SK-N-SH (cell line): ENCODE measurements at regions not wholly inside any gene's neighbourhood (a gene's known extent, or its start where the extent isn't known, plus 50 kb on each side); places are given as distances from the start of the nearest gene placed in this dataset.

Source experiments
- GATA2 ChIP-seq: sonication (generic); formaldehyde crosslinking; IDR thresholded peaks from 2 replicates; pipeline ENCODE4 v1.5.0; 2020; ENCODE audit warnings: mild to moderate bottlenecking, missing genetic modification reagents
- SMC3 ChIP-seq: IDR thresholded peaks from 2 replicates; pipeline ENCODE4 v1.6.1; 2012; ENCODE audit warnings: low read depth, low read length, improper control_type of control experiment
- TAF1 ChIP-seq: IDR thresholded peaks from 2 replicates; pipeline ENCODE4 v1.6.1; 2012; ENCODE audit warnings: low read depth, mild to moderate bottlenecking, low read length, moderate library complexity, borderline replicate concordance
- TF ChIP-seq, protein P1 (sequence below): IDR thresholded peaks from 2 replicates; pipeline ENCODE4 v1.4.0; 2012; ENCODE audit warnings: low read depth, borderline replicate concordance
- TF ChIP-seq, protein P2 (sequence below): fragments of 200-600 bp; sonication (generic); IDR thresholded peaks from 2 replicates; pipeline ENCODE4 v1.6.1; 2017; ENCODE audit warnings: antibody characterized with exemption, mild to moderate bottlenecking, moderate library complexity
- TF ChIP-seq, protein P3 (sequence below): IDR thresholded peaks from 2 replicates; pipeline ENCODE4; 2012

DNA sequence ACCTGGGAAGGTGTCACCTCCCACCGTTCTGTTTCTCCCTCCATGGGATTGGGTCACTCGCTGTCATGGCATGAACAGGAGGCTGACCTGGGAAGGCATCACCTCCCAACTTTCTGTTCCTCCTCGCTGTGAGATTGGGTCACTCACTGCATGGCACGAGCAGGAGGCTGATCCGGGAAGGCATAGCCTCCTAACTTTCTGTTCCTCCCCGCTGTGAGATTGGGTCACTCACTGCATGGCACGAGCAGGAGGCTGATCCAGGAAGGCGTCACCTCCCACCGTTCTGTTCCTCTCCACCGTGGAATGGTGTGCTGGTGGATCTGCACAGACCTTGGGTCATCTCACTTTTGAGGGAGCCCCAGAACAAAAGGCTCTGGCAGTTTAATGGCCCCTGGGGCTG is 239.2 kb upstream of the PRKCQ start:
- TF ChIP-seq TAF1 (no peak), SMC3 (no peak), GATA2 (no peak)
- TF ChIP-seq, protein P1, sequence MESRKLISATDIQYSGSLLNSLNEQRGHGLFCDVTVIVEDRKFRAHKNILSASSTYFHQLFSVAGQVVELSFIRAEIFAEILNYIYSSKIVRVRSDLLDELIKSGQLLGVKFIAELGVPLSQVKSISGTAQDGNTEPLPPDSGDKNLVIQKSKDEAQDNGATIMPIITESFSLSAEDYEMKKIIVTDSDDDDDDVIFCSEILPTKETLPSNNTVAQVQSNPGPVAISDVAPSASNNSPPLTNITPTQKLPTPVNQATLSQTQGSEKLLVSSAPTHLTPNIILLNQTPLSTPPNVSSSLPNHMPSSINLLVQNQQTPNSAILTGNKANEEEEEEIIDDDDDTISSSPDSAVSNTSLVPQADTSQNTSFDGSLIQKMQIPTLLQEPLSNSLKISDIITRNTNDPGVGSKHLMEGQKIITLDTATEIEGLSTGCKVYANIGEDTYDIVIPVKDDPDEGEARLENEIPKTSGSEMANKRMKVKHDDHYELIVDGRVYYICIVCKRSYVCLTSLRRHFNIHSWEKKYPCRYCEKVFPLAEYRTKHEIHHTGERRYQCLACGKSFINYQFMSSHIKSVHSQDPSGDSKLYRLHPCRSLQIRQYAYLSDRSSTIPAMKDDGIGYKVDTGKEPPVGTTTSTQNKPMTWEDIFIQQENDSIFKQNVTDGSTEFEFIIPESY, result no peak
- TF ChIP-seq, protein P2, sequence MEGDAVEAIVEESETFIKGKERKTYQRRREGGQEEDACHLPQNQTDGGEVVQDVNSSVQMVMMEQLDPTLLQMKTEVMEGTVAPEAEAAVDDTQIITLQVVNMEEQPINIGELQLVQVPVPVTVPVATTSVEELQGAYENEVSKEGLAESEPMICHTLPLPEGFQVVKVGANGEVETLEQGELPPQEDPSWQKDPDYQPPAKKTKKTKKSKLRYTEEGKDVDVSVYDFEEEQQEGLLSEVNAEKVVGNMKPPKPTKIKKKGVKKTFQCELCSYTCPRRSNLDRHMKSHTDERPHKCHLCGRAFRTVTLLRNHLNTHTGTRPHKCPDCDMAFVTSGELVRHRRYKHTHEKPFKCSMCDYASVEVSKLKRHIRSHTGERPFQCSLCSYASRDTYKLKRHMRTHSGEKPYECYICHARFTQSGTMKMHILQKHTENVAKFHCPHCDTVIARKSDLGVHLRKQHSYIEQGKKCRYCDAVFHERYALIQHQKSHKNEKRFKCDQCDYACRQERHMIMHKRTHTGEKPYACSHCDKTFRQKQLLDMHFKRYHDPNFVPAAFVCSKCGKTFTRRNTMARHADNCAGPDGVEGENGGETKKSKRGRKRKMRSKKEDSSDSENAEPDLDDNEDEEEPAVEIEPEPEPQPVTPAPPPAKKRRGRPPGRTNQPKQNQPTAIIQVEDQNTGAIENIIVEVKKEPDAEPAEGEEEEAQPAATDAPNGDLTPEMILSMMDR, result no peak
- TF ChIP-seq, protein P3, sequence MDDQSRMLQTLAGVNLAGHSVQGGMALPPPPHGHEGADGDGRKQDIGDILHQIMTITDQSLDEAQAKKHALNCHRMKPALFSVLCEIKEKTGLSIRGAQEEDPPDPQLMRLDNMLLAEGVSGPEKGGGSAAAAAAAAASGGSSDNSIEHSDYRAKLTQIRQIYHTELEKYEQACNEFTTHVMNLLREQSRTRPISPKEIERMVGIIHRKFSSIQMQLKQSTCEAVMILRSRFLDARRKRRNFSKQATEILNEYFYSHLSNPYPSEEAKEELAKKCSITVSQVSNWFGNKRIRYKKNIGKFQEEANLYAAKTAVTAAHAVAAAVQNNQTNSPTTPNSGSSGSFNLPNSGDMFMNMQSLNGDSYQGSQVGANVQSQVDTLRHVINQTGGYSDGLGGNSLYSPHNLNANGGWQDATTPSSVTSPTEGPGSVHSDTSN, result no peak
